PC-3 (cell line): ENCODE measurements at regions not wholly inside any gene's neighbourhood (a gene's known extent, or its start where the extent isn't known, plus 50 kb on each side); places are given as distances from the start of the nearest gene placed in this dataset.

ENCODE experiments used
- ATAC-seq: fragments of 200-7000 bp; cut with Tn5 transposase; 2 replicates; pipeline ENCODE4 v1.9.1; 2020; ENCODE audit warnings: mild to moderate bottlenecking, moderate library complexity
- BruUV-seq: library from RNA; stranded (reverse); fragments of 400-500 nt; replicated peaks from 2 replicates; lab custom pipeline; 2021; lab: Mats Ljungman, UMichigan
- CTCF ChIA-PET: fragments of 300-600 bp; sonication (Branson Sonifier 250); formaldehyde crosslinking; loops from one replicate; lab custom pipeline; 2022; ENCODE audit warnings: antibody characterized with exemption; lab: Charles Lee
- POLR2A ChIA-PET: fragments of 300-600 bp; sonication (Branson Sonifier 250); formaldehyde crosslinking; loops from one replicate; lab custom pipeline; 2022; ENCODE audit warnings: antibody characterized with exemption; ENCODE audit not compliant: unreplicated experiment; lab: Charles Lee
- DNase-seq: peaks from one replicate; pipeline ENCODE4 v3.0.0-alpha.2; 2015
- H2AFZ ChIP-seq: fragments of 300-600 bp; sonication (generic); 2 replicates; pipeline ENCODE4 v1.6.0; 2016; ENCODE audit warnings: antibody characterized with exemption, low read length
- H3F3A ChIP-seq: fragments of 300-600 bp; sonication (generic); one replicate; pipeline ENCODE4 v1.6.0; 2017; ENCODE audit warnings: antibody characterized with exemption, low read length, control low read depth, mild to moderate bottlenecking; ENCODE audit not compliant: unreplicated experiment
- H3K27ac ChIP-seq: fragments of 300-600 bp; sonication (generic); 2 replicates; pipeline ENCODE4 v1.5.1; 2016; ENCODE audit warnings: mild to moderate bottlenecking, low read length
- H3K27me3 ChIP-seq: fragments of 300-600 bp; sonication (generic); 2 replicates; pipeline ENCODE4 v1.6.1; 2016; ENCODE audit warnings: low read length, mixed read lengths
- H3K36me3 ChIP-seq: fragments of 300-600 bp; sonication (generic); 2 replicates; pipeline ENCODE4 v1.6.1; 2016; ENCODE audit warnings: low read depth, mixed run types, low read length, mixed read lengths
- H3K4me1 ChIP-seq: fragments of 300-600 bp; sonication (generic); 2 replicates; pipeline ENCODE4 v1.5.1; 2016; ENCODE audit warnings: low read length; ENCODE audit not compliant: insufficient read depth
- H3K4me2 ChIP-seq: fragments of 300-600 bp; sonication (generic); 2 replicates; pipeline ENCODE4 v1.6.0; 2016; ENCODE audit warnings: low read length
- H3K4me3 ChIP-seq: fragments of 300-600 bp; sonication (generic); 2 replicates; pipeline ENCODE4 v1.5.1; 2016; ENCODE audit warnings: mild to moderate bottlenecking, low read length, mixed read lengths
- H3K79me2 ChIP-seq: fragments of 300-600 bp; sonication (generic); 2 replicates; pipeline ENCODE4 v1.6.1; 2017; ENCODE audit warnings: low read length, mixed read lengths
- H3K9ac ChIP-seq: fragments of 300-600 bp; sonication (generic); 2 replicates; pipeline ENCODE4 v1.6.0; 2016; ENCODE audit warnings: mild to moderate bottlenecking, low read length
- H3K9me2 ChIP-seq: fragments of 300-600 bp; sonication (generic); replicated peaks from 2 replicates; pipeline ENCODE4 v1.6.1; 2016; ENCODE audit warnings: mixed run types, low read length, mixed read lengths
- H3K9me3 ChIP-seq: fragments of 300-600 bp; sonication (generic); 2 replicates; pipeline ENCODE4 v1.6.1; 2016; ENCODE audit warnings: low read length, mixed read lengths
- H4K20me1 ChIP-seq: fragments of 300-600 bp; sonication (generic); 2 replicates; pipeline ENCODE4 v1.6.1; 2016; ENCODE audit warnings: low read length, mixed read lengths
- EZH2 ChIP-seq: fragments of 300-600 bp; sonication (generic); IDR thresholded peaks from one replicate; pipeline ENCODE4 v1.6.1; 2017; ENCODE audit warnings: antibody characterized with exemption, mild to moderate bottlenecking, low read length; ENCODE audit not compliant: unreplicated experiment
- EZH2phosphoT487 ChIP-seq: fragments of 300-600 bp; sonication (generic); IDR thresholded peaks from 2 replicates; pipeline ENCODE4 v1.6.1; 2018; ENCODE audit warnings: mild to moderate bottlenecking, antibody characterized with exemption, low read length, borderline replicate concordance
- intact Hi-C: fragments of 100-400 bp; cut with micrococcal nuclease; formaldehyde crosslinking; loops from 2 replicates; pipeline ENCODE4 v1.9.0; 2023
- TF ChIP-seq, protein P1 (sequence below): fragments of 300-600 bp; sonication (generic); conservative IDR thresholded peaks from 2 replicates; pipeline ENCODE4 v1.5.1; 2017; ENCODE audit warnings: antibody characterized with exemption, low read depth, mild to moderate bottlenecking, low read length

DNA sequence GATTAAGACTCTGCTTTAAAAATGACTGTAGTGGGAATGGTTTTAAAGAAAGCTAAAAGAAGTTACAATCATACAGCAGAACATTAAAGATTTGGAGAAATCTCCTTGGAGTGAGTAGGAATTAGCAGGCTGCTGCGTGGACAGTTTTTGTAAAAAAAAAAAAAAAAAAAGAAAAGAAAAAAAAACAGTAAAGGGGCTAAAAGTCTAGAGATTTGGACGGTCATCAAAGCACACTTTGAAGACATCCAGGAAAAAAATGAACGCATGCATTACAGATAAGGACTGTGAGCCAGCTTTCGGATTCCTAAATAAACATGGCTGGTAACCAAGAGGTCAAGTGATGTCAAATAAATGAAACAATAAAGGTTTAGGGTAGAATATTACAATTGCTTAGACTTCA is 1700.6 kb downstream of the PCDH9 start:
- CTCF ChIA-PET = no interaction called here
- POLR2A ChIA-PET = no interaction called here
- DNase-seq = no peak
- Histone ChIP-seq H4K20me1 (no peaks in the 10 kb centered on the region), H3K9ac (no peak overlapping the region), H3K27ac (no peak overlapping the region), H3F3A (no peaks in the 10 kb centered on the region), H3K4me1 (no peaks in the 10 kb centered on the region), H3K27me3 (no peaks in the 10 kb centered on the region), H3K4me3 (no peak overlapping the region), H3K36me3 (no peaks in the 10 kb centered on the region), H2AFZ (no peak overlapping the region), H3K9me2 (no peaks in the 10 kb centered on the region), H3K79me2 (no peaks in the 10 kb centered on the region), H3K4me2 (no peak overlapping the region), H3K9me3 (no peaks in the 10 kb centered on the region)
- no peak for ATAC-seq
- intact Hi-C loops = no loop called here
- no TSS peak for BruUV-seq
- TF ChIP-seq EZH2phosphoT487 (no peak), EZH2 (no peak)
- TF ChIP-seq, protein P1, sequence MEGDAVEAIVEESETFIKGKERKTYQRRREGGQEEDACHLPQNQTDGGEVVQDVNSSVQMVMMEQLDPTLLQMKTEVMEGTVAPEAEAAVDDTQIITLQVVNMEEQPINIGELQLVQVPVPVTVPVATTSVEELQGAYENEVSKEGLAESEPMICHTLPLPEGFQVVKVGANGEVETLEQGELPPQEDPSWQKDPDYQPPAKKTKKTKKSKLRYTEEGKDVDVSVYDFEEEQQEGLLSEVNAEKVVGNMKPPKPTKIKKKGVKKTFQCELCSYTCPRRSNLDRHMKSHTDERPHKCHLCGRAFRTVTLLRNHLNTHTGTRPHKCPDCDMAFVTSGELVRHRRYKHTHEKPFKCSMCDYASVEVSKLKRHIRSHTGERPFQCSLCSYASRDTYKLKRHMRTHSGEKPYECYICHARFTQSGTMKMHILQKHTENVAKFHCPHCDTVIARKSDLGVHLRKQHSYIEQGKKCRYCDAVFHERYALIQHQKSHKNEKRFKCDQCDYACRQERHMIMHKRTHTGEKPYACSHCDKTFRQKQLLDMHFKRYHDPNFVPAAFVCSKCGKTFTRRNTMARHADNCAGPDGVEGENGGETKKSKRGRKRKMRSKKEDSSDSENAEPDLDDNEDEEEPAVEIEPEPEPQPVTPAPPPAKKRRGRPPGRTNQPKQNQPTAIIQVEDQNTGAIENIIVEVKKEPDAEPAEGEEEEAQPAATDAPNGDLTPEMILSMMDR = no peak

DNA sequence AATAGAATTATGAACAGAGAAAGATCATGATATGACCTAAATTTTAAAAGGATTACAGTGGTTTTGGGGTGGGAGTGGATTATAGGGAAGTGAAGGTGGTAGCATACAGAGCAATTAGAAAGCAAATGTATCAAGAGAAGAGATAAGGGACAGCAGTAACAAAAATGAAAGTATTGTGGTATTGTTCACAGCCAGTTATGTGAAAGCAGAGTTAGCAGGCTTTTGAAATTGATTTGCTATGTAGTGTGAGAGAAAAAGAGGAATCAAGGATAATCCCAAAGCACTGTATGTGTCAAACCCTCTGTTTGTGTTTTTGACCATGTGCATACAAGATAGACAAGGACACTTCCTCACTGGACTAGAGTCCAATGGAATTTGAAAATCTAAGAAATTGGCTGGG is 1721.4 kb downstream of the PCDH9 start:
- H2AFZ ChIP-seq = no peak overlapping the region
- ChIA-PET POLR2A (no interaction called here), CTCF (no interaction called here)
- ATAC-seq (no peak), DNase-seq (no peak)
- H3K4me2 ChIP-seq = no peak overlapping the region
- H4K20me1 ChIP-seq = no peaks in the 10 kb centered on the region
- H3K9me3 ChIP-seq = no peaks in the 10 kb centered on the region
- no peak overlapping the region for H3K9ac ChIP-seq
- no peak overlapping the region for H3K27ac ChIP-seq
- H3K36me3 ChIP-seq = no peaks in the 10 kb centered on the region
- no peaks in the 10 kb centered on the region for H3F3A ChIP-seq
- no peaks in the 10 kb centered on the region for H3K79me2 ChIP-seq
- H3K27me3 ChIP-seq = no peaks in the 10 kb centered on the region
- no peaks in the 10 kb centered on the region for H3K9me2 ChIP-seq
- no TSS peak for BruUV-seq
- H3K4me1 ChIP-seq = no peaks in the 10 kb centered on the region; the same call in 1 of the 2 replicates
- TF ChIP-seq EZH2 = no peak
- TF ChIP-seq EZH2phosphoT487 = no peak
- TF ChIP-seq, protein P1 = no peak
- intact Hi-C loops = no loop called here
- no peak overlapping the region for H3K4me3 ChIP-seq

DNA sequence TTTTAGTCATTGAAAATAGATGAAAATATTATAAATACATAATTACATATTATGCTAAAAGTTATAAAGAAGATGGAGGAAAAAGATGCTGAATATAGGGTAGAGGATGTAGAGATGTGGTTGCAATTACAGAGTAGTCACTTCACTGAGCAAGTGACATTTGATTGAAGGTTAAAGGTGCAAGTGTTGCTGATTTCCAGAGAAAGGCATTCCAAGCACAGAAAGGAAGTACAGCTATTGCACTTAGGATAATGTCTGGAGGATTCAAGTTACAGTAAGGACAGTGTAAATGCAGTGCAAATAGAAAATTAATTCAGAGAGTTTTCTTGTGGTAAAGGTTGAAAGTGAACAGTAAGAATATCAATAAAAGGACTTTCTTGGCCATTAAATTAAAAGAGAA is 1721.8 kb downstream of the PCDH9 start:
- no TSS peak for BruUV-seq
- ATAC-seq (no peak; the same call in 1 of the 2 replicates), DNase-seq (no peak)
- Histone ChIP-seq H3K36me3 (no peaks in the 10 kb centered on the region), H3K9ac (no peak overlapping the region), H3K9me2 (no peaks in the 10 kb centered on the region), H2AFZ (no peak overlapping the region), H3K4me3 (no peak overlapping the region), H3F3A (no peaks in the 10 kb centered on the region), H3K4me1 (no peaks in the 10 kb centered on the region; the same call in 1 of the 2 replicates), H3K4me2 (no peak overlapping the region), H3K79me2 (no peaks in the 10 kb centered on the region), H3K27me3 (no peaks in the 10 kb centered on the region), H3K9me3 (no peaks in the 10 kb centered on the region), H4K20me1 (no peaks in the 10 kb centered on the region), H3K27ac (no peak overlapping the region)
- ChIA-PET POLR2A (no interaction called here), CTCF (no interaction called here)
- intact Hi-C loops = no loop called here
- no peak for TF ChIP-seq EZH2
- TF ChIP-seq, protein P1 = no peak
- no peak for TF ChIP-seq EZH2phosphoT487
